Liver (tissue), 8 donors: ENCODE measurements at regions not wholly inside any gene's neighbourhood (a gene's known extent, or its start where the extent isn't known, plus 50 kb on each side); places are given as distances from the start of the nearest gene placed in this dataset.

Experiments used
- DNase-seq: peaks from one replicate; pipeline ENCODE4 v3.0.0-alpha.2; 2017; ENCODE audit warnings: low spot score
- H3K27ac ChIP-seq, 2 donors: one replicate each; pipeline ENCODE4 v1.7.0; 2013; ENCODE audit warnings: inconsistent platforms in 2 of 2, low read length in 2 of 2, control low read depth in 1 of 2, low read depth in 1 of 2, mild to moderate bottlenecking in 1 of 2
- H3K27me3 ChIP-seq, 4 donors: one replicate each; pipeline versions ENCODE4 v1.6.1 to v1.7.0; 2013; ENCODE audit warnings: low read length in 3 of 4, inconsistent platforms in 1 of 4, mild to moderate bottlenecking in 1 of 4, moderate library complexity in 1 of 4; ENCODE audit not compliant: control insufficient read depth in 4 of 4, insufficient read depth in 4 of 4
- H3K36me3 ChIP-seq, 4 donors: one replicate each; pipeline versions ENCODE4 v1.6.1 to v1.7.0; 2013; ENCODE audit warnings: low read length in 3 of 4, mild to moderate bottlenecking in 3 of 4, low read depth in 1 of 4, moderate library complexity in 1 of 4; ENCODE audit not compliant: control insufficient read depth in 4 of 4, insufficient read depth in 3 of 4
- H3K4me1 ChIP-seq, 4 donors: one replicate each; pipeline versions ENCODE4 v1.6.1 to v1.7.0; 2013; ENCODE audit warnings: low read length in 3 of 4, mild to moderate bottlenecking in 3 of 4, moderate library complexity in 1 of 4; ENCODE audit not compliant: control insufficient read depth in 4 of 4, insufficient read depth in 4 of 4
- H3K4me3 ChIP-seq, 3 donors: one replicate each; pipeline versions ENCODE4 v1.6.1 to v1.7.0; 2013; ENCODE audit warnings: low read length in 3 of 3, control low read depth in 1 of 3, low read depth in 1 of 3, mild to moderate bottlenecking in 1 of 3
- H3K9ac ChIP-seq, 2 donors: one replicate each; pipeline ENCODE4 v1.7.0; 2013; ENCODE audit warnings: low read length in 2 of 2, mild to moderate bottlenecking in 2 of 2, moderate library complexity in 2 of 2, control low read depth in 1 of 2, low read depth in 1 of 2
- H3K9me3 ChIP-seq, 4 donors: one replicate each; pipeline versions ENCODE4 v1.6.1 to v1.7.0; 2013; ENCODE audit warnings: low read length in 3 of 4; ENCODE audit not compliant: control insufficient read depth in 4 of 4
- FOXA1 ChIP-seq: IDR thresholded peaks from 2 replicates; pipeline ENCODE4 v1.6.1; 2016; ENCODE audit warnings: antibody characterized with exemption
- FOXA2 ChIP-seq: IDR thresholded peaks from 2 replicates; pipeline ENCODE4 v1.6.1; 2016; ENCODE audit warnings: antibody characterized with exemption
- GABPA ChIP-seq, 2 donors: IDR thresholded peaks in 1 of 2; conservative IDR thresholded peaks in 1 of 2; 2 replicates each; pipeline ENCODE4 v1.6.1; 2016; ENCODE audit warnings: antibody characterized with exemption in 2 of 2, mild to moderate bottlenecking in 1 of 2, moderate library complexity in 1 of 2
- HNF4A ChIP-seq, 2 donors: conservative IDR thresholded peaks; 2 replicates each; pipeline ENCODE4 v1.6.1; 2016; ENCODE audit warnings: antibody characterized with exemption in 2 of 2, mild to moderate bottlenecking in 2 of 2
- HNF4G ChIP-seq: IDR thresholded peaks from 2 replicates; pipeline ENCODE4 v1.6.1; 2016; ENCODE audit warnings: antibody characterized with exemption
- JUND ChIP-seq, 2 donors: IDR thresholded peaks; 2 replicates each; pipeline ENCODE4 v1.6.1; 2016; ENCODE audit warnings: antibody characterized with exemption in 2 of 2
- MAX ChIP-seq: IDR thresholded peaks from 2 replicates; pipeline ENCODE4 v1.6.1; 2016; ENCODE audit warnings: antibody characterized with exemption
- NR2F2 ChIP-seq: IDR thresholded peaks from 2 replicates; pipeline ENCODE4 v1.6.1; 2016; ENCODE audit warnings: antibody characterized with exemption
- RAD21 ChIP-seq, 2 donors: IDR thresholded peaks; 2 replicates each; pipeline ENCODE4 v1.6.1; 2016; ENCODE audit warnings: antibody characterized with exemption in 2 of 2, mild to moderate bottlenecking in 2 of 2
- RXRA ChIP-seq, 2 donors: IDR thresholded peaks; 2 replicates each; pipeline ENCODE4 v1.6.1; 2017 to 2018; ENCODE audit warnings: antibody characterized with exemption in 2 of 2, mild to moderate bottlenecking in 1 of 2
- TAF1 ChIP-seq: conservative IDR thresholded peaks from 2 replicates; pipeline ENCODE4 v1.6.1; 2016; ENCODE audit warnings: antibody characterized with exemption, mild to moderate bottlenecking
- WGBS: extraction: QIAGEN DNeasy Blood & Tissue Kit; methylation state at CpG from one replicate; pipeline ENCODE4 v1.1.7; 2013; 5-methylcytosine and 5-hydroxymethylcytosine counted together
- TF ChIP-seq, protein P1 (sequence below): fragments of 150-350 bp; IDR thresholded peaks from 2 replicates; pipeline ENCODE4 v1.5.1; 2017; ENCODE audit warnings: improper control_type of control experiment, low read depth, low read length; ENCODE audit not compliant: missing input control
- TF ChIP-seq, protein P2 (sequence below): IDR thresholded peaks from 2 replicates; pipeline ENCODE4 v1.6.1; 2016; ENCODE audit warnings: antibody characterized with exemption, mild to moderate bottlenecking
- donor health status: healthy.
- donor health status: healthy.
- donor health status: healthy.
- donor health status: healthy.
- donor health status: healthy.

DNA sequence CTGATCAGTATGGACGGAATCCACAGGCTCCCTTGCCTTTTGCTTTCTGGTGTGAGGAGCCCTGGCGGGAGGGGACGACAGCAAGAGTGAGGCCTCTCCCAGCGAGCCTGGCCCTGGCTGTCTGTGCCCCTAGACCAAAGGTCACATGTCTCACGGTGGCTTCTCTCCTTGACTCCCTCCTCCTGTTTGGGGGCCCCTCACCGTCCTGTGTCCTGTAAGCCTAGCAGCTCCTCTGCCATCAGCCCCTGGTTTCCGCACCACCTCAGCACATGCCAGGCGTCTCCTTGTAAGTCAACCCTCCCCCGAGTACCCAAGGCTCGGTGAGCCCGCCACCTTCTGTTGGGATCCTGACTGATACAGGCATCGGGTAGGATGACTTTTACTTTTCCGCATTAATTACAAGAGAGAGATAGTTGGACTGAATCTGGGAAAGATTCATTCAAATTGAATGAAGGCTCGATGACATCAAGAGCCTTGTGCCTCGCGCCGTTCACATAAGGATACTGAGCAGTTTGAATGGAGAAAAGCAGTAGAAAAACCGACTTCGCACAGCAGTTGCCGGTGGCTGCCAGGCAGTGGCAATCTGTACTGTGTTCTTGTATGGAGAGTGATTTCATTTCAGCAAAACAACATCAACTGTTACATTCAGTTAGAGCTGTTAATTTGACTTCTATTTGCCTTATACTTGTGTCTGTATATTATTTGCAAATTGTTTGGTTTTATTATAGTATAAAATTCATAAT lies 119.8 kb downstream of the XRCC2 start:
- TF ChIP-seq JUND (IDR thresholded peaks at IDR 0.05), result no peak
- TF ChIP-seq RXRA (IDR thresholded peaks at IDR 0.05), result no peak
- TF ChIP-seq GABPA (IDR thresholded peaks at IDR 0.05 in 1 of 2, conservative IDR thresholded peaks at IDR 0.05 in 1 of 2), result no peak
- no peak for TF ChIP-seq TAF1
- TF ChIP-seq HNF4G, result no peak
- no peak for TF ChIP-seq MAX
- no peak for TF ChIP-seq NR2F2
- TF ChIP-seq HNF4A (conservative IDR thresholded peaks at IDR 0.05), result no peak
- no peak for TF ChIP-seq FOXA1
- no peaks in the 10 kb centered on the region for H3K36me3 ChIP-seq
- peaks cover 0 to 6% (median 1%) of the 10 kb centered on the region in 4 donors for H3K4me1 ChIP-seq
- no peaks in the 10 kb centered on the region for H3K27me3 ChIP-seq
- no peaks in the 10 kb centered on the region for H3K9me3 ChIP-seq
- H3K4me3 ChIP-seq, result no peak overlapping the region
- H3K27ac ChIP-seq, result no peak overlapping the region
- no peak overlapping the region for H3K9ac ChIP-seq
- DNase-seq, result no peak
- WGBS, result 91% methylated on average over 20 of the region's 20 CpGs

DNA sequence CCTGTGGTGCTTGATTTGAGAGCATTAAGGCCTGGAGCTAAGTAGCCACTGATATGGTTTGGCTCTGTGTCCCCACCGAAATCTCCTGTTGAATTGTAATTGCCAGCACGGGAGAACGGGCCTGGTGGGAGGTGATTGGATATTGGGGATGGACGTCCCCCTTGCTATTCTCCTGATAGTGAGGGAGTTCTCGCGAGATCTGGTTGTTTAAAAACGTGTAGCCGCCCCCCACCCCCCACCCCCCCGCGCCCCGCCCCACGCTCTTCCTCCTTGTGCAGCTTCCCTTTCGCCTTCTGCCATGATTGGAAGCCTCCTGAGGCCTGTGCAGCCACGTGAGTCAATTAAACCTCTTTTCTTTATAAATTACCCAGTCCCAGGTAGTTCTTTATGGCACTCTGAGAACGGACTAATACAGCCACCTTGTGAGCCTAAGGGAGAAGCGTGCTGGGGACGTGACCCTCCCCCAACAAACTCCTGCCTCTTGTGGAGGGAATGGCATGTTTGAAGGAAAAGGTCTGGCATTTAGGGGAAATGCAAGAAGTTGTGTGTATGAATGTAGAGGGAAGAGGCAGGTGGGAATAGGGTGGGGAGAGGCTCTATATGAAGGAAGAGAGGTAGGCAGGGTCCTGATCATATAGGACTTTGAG lies 118.0 kb upstream of the KMT2C start:
- TF ChIP-seq FOXA2 (no peak), RAD21 (IDR thresholded peaks at IDR 0.05) (peak in 1 of 2 donors; percentile 24), HNF4G (no peak), JUND (IDR thresholded peaks at IDR 0.05) (no peak)
- TF ChIP-seq, protein P1, sequence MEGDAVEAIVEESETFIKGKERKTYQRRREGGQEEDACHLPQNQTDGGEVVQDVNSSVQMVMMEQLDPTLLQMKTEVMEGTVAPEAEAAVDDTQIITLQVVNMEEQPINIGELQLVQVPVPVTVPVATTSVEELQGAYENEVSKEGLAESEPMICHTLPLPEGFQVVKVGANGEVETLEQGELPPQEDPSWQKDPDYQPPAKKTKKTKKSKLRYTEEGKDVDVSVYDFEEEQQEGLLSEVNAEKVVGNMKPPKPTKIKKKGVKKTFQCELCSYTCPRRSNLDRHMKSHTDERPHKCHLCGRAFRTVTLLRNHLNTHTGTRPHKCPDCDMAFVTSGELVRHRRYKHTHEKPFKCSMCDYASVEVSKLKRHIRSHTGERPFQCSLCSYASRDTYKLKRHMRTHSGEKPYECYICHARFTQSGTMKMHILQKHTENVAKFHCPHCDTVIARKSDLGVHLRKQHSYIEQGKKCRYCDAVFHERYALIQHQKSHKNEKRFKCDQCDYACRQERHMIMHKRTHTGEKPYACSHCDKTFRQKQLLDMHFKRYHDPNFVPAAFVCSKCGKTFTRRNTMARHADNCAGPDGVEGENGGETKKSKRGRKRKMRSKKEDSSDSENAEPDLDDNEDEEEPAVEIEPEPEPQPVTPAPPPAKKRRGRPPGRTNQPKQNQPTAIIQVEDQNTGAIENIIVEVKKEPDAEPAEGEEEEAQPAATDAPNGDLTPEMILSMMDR, result no peak
- TF ChIP-seq, protein P2, sequence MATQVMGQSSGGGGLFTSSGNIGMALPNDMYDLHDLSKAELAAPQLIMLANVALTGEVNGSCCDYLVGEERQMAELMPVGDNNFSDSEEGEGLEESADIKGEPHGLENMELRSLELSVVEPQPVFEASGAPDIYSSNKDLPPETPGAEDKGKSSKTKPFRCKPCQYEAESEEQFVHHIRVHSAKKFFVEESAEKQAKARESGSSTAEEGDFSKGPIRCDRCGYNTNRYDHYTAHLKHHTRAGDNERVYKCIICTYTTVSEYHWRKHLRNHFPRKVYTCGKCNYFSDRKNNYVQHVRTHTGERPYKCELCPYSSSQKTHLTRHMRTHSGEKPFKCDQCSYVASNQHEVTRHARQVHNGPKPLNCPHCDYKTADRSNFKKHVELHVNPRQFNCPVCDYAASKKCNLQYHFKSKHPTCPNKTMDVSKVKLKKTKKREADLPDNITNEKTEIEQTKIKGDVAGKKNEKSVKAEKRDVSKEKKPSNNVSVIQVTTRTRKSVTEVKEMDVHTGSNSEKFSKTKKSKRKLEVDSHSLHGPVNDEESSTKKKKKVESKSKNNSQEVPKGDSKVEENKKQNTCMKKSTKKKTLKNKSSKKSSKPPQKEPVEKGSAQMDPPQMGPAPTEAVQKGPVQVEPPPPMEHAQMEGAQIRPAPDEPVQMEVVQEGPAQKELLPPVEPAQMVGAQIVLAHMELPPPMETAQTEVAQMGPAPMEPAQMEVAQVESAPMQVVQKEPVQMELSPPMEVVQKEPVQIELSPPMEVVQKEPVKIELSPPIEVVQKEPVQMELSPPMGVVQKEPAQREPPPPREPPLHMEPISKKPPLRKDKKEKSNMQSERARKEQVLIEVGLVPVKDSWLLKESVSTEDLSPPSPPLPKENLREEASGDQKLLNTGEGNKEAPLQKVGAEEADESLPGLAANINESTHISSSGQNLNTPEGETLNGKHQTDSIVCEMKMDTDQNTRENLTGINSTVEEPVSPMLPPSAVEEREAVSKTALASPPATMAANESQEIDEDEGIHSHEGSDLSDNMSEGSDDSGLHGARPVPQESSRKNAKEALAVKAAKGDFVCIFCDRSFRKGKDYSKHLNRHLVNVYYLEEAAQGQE, result no peak
- Histone ChIP-seq H3K9ac (no peak overlapping the region), H3K9me3 (no peaks in the 10 kb centered on the region), H3K27ac (no peak overlapping the region), H3K27me3 (no peaks in the 10 kb centered on the region), H3K4me1 (peaks cover 0 to 6% (median 1%) of the 10 kb centered on the region in 4 donors), H3K4me3 (no peak overlapping the region), H3K36me3 (no peaks in the 10 kb centered on the region)
- DNase-seq, result no peak
- WGBS, result 86% methylated on average over 17 of the region's 17 CpGs
